PC-3 (cell line): ENCODE measurements at regions not wholly inside any gene's neighbourhood (a gene's known extent, or its start where the extent isn't known, plus 50 kb on each side); places are given as distances from the start of the nearest gene placed in this dataset.

Source experiments
- ATAC-seq: fragments of 200-7000 bp; cut with Tn5 transposase; 2 replicates; pipeline ENCODE4 v1.9.1; 2020; ENCODE audit warnings: mild to moderate bottlenecking, moderate library complexity
- BruUV-seq: library from RNA; stranded (reverse); fragments of 400-500 nt; replicated peaks from 2 replicates; lab custom pipeline; 2021; lab: Mats Ljungman, UMichigan
- CTCF ChIA-PET: fragments of 300-600 bp; sonication (Branson Sonifier 250); formaldehyde crosslinking; loops from one replicate; lab custom pipeline; 2022; ENCODE audit warnings: antibody characterized with exemption; lab: Charles Lee
- POLR2A ChIA-PET: fragments of 300-600 bp; sonication (Branson Sonifier 250); formaldehyde crosslinking; loops from one replicate; lab custom pipeline; 2022; ENCODE audit warnings: antibody characterized with exemption; ENCODE audit not compliant: unreplicated experiment; lab: Charles Lee
- DNase-seq: peaks from one replicate; pipeline ENCODE4 v3.0.0-alpha.2; 2015
- H2AFZ ChIP-seq: fragments of 300-600 bp; sonication (generic); 2 replicates; pipeline ENCODE4 v1.6.0; 2016; ENCODE audit warnings: antibody characterized with exemption, low read length
- H3F3A ChIP-seq: fragments of 300-600 bp; sonication (generic); one replicate; pipeline ENCODE4 v1.6.0; 2017; ENCODE audit warnings: antibody characterized with exemption, low read length, control low read depth, mild to moderate bottlenecking; ENCODE audit not compliant: unreplicated experiment
- H3K27ac ChIP-seq: fragments of 300-600 bp; sonication (generic); 2 replicates; pipeline ENCODE4 v1.5.1; 2016; ENCODE audit warnings: mild to moderate bottlenecking, low read length
- H3K27me3 ChIP-seq: fragments of 300-600 bp; sonication (generic); 2 replicates; pipeline ENCODE4 v1.6.1; 2016; ENCODE audit warnings: low read length, mixed read lengths
- H3K36me3 ChIP-seq: fragments of 300-600 bp; sonication (generic); 2 replicates; pipeline ENCODE4 v1.6.1; 2016; ENCODE audit warnings: low read depth, mixed run types, low read length, mixed read lengths
- H3K4me1 ChIP-seq: fragments of 300-600 bp; sonication (generic); 2 replicates; pipeline ENCODE4 v1.5.1; 2016; ENCODE audit warnings: low read length; ENCODE audit not compliant: insufficient read depth
- H3K4me2 ChIP-seq: fragments of 300-600 bp; sonication (generic); 2 replicates; pipeline ENCODE4 v1.6.0; 2016; ENCODE audit warnings: low read length
- H3K4me3 ChIP-seq: fragments of 300-600 bp; sonication (generic); 2 replicates; pipeline ENCODE4 v1.5.1; 2016; ENCODE audit warnings: mild to moderate bottlenecking, low read length, mixed read lengths
- H3K79me2 ChIP-seq: fragments of 300-600 bp; sonication (generic); 2 replicates; pipeline ENCODE4 v1.6.1; 2017; ENCODE audit warnings: low read length, mixed read lengths
- H3K9ac ChIP-seq: fragments of 300-600 bp; sonication (generic); 2 replicates; pipeline ENCODE4 v1.6.0; 2016; ENCODE audit warnings: mild to moderate bottlenecking, low read length
- H3K9me2 ChIP-seq: fragments of 300-600 bp; sonication (generic); replicated peaks from 2 replicates; pipeline ENCODE4 v1.6.1; 2016; ENCODE audit warnings: mixed run types, low read length, mixed read lengths
- H3K9me3 ChIP-seq: fragments of 300-600 bp; sonication (generic); 2 replicates; pipeline ENCODE4 v1.6.1; 2016; ENCODE audit warnings: low read length, mixed read lengths
- H4K20me1 ChIP-seq: fragments of 300-600 bp; sonication (generic); 2 replicates; pipeline ENCODE4 v1.6.1; 2016; ENCODE audit warnings: low read length, mixed read lengths
- CTCF ChIP-seq: fragments of 300-600 bp; sonication (generic); conservative IDR thresholded peaks from 2 replicates; pipeline ENCODE4 v1.5.1; 2017; ENCODE audit warnings: antibody characterized with exemption, low read depth, mild to moderate bottlenecking, low read length
- EZH2 ChIP-seq: fragments of 300-600 bp; sonication (generic); IDR thresholded peaks from one replicate; pipeline ENCODE4 v1.6.1; 2017; ENCODE audit warnings: antibody characterized with exemption, mild to moderate bottlenecking, low read length; ENCODE audit not compliant: unreplicated experiment
- EZH2phosphoT487 ChIP-seq: fragments of 300-600 bp; sonication (generic); IDR thresholded peaks from 2 replicates; pipeline ENCODE4 v1.6.1; 2018; ENCODE audit warnings: mild to moderate bottlenecking, antibody characterized with exemption, low read length, borderline replicate concordance
- intact Hi-C: fragments of 100-400 bp; cut with micrococcal nuclease; formaldehyde crosslinking; loops from 2 replicates; pipeline ENCODE4 v1.9.0; 2023

GRCh38 chr7:152966189-152966588 lies 206.6 kb downstream of the ACTR3B start:
- H3K9me2 ChIP-seq = no peaks in the 10 kb centered on the region
- ATAC-seq = no peak
- H3F3A ChIP-seq = no peaks in the 10 kb centered on the region
- H2AFZ ChIP-seq = no peak overlapping the region
- no peaks in the 10 kb centered on the region for H3K79me2 ChIP-seq
- H3K4me1 ChIP-seq = no peaks in the 10 kb centered on the region
- POLR2A ChIA-PET = no interaction called here
- intact Hi-C loops = no loop called here
- TF ChIP-seq CTCF (no peak), EZH2 (no peak), EZH2phosphoT487 (no peak)
- H3K27ac ChIP-seq = no peak overlapping the region
- no TSS peak for BruUV-seq
- H3K4me2 ChIP-seq = no peak overlapping the region
- H4K20me1 ChIP-seq = no peaks in the 10 kb centered on the region
- CTCF ChIA-PET = no interaction called here
- no peaks in the 10 kb centered on the region for H3K36me3 ChIP-seq
- no peaks in the 10 kb centered on the region for H3K27me3 ChIP-seq
- no peaks in the 10 kb centered on the region for H3K9me3 ChIP-seq
- no peak for DNase-seq
- H3K9ac ChIP-seq = no peak overlapping the region
- no peak overlapping the region for H3K4me3 ChIP-seq

- no peaks in the 10 kb centered on the region for H3K4me1 ChIP-seq
- H3K27ac ChIP-seq = no peak overlapping the region
- intact Hi-C loops = no loop called here
- no peak for TF ChIP-seq CTCF
- no peak for TF ChIP-seq EZH2
- H3K9ac ChIP-seq = no peak overlapping the region
- H3K9me2 ChIP-seq = no peaks in the 10 kb centered on the region
- H2AFZ ChIP-seq = no peak overlapping the region
- DNase-seq = no peak
- no TSS peak for BruUV-seq
- no peaks in the 10 kb centered on the region for H3F3A ChIP-seq
- H3K27me3 ChIP-seq = no peaks in the 10 kb centered on the region
- no peak overlapping the region for H3K4me3 ChIP-seq
- no peak overlapping the region for H3K4me2 ChIP-seq
- H4K20me1 ChIP-seq = no peaks in the 10 kb centered on the region
- no peaks in the 10 kb centered on the region for H3K9me3 ChIP-seq
- no peak for ATAC-seq
- POLR2A ChIA-PET = no interaction called here
- no peaks in the 10 kb centered on the region for H3K79me2 ChIP-seq
- no peaks in the 10 kb centered on the region for H3K36me3 ChIP-seq
- CTCF ChIA-PET = no interaction called here
Observed at GRCh38 chr7:152967958-152968357, 208.4 kb downstream of the ACTR3B start.

- Histone ChIP-seq H3K9me2 (no peaks in the 10 kb centered on the region), H4K20me1 (no peaks in the 10 kb centered on the region), H3K4me2 (no peak overlapping the region), H3K4me3 (no peak overlapping the region), H2AFZ (no peak overlapping the region), H3K9me3 (no peaks in the 10 kb centered on the region), H3K27me3 (no peaks in the 10 kb centered on the region), H3K9ac (no peak overlapping the region), H3K79me2 (no peaks in the 10 kb centered on the region), H3K27ac (no peak overlapping the region), H3K4me1 (no peaks in the 10 kb centered on the region), H3F3A (no peaks in the 10 kb centered on the region), H3K36me3 (no peaks in the 10 kb centered on the region)
- no TSS peak for BruUV-seq
- intact Hi-C loops = no loop called here
- DNase-seq (no peak), ATAC-seq (no peak)
- ChIA-PET POLR2A (no interaction called here), CTCF (no interaction called here)
- no peak for TF ChIP-seq EZH2
- no peak for TF ChIP-seq CTCF
- no peak for TF ChIP-seq EZH2phosphoT487
Observed at GRCh38 chr7:152968514-152968913, 209.0 kb downstream of the ACTR3B start.
